LNCaP clone FGC (cell line): ENCODE measurements at regions not wholly inside any gene's neighbourhood (a gene's known extent, or its start where the extent isn't known, plus 50 kb on each side); places are given as distances from the start of the nearest gene placed in this dataset.
"Not testable (repeated sequence)": the region's sequence is repeated elsewhere in the genome, so short reads cannot be mapped to it uniquely, and the experiment has no call there.

ENCODE experiments used
- DNase-seq: peaks from one replicate; pipeline ENCODE4 v3.0.0-alpha.2; 2011; ENCODE audit warnings: low read depth
- H3K4me3 ChIP-seq: 2 replicates; pipeline ENCODE4 v1.5.1; 2011; ENCODE audit warnings: mild to moderate bottlenecking, low read depth, low read length, control low read depth
- CTCF ChIP-seq: IDR thresholded peaks from 2 replicates; pipeline ENCODE4 v1.5.1; 2012; ENCODE audit warnings: mild to moderate bottlenecking; ENCODE audit not compliant: control insufficient read depth, insufficient read depth; ENCODE audit errors: extremely low read depth

GRCh38 chr18:77342736-77343135 is 93.1 kb downstream of the GALR1 start:
- TF ChIP-seq CTCF: no peak
- no peak overlapping the region for H3K4me3 ChIP-seq
- no peak for DNase-seq

GRCh38 chr18:77343846-77344510 is 94.3 kb downstream of the GALR1 start:
- no peak for DNase-seq
- H3K4me3 ChIP-seq: no peak overlapping the region
- no peak for TF ChIP-seq CTCF

DNA sequence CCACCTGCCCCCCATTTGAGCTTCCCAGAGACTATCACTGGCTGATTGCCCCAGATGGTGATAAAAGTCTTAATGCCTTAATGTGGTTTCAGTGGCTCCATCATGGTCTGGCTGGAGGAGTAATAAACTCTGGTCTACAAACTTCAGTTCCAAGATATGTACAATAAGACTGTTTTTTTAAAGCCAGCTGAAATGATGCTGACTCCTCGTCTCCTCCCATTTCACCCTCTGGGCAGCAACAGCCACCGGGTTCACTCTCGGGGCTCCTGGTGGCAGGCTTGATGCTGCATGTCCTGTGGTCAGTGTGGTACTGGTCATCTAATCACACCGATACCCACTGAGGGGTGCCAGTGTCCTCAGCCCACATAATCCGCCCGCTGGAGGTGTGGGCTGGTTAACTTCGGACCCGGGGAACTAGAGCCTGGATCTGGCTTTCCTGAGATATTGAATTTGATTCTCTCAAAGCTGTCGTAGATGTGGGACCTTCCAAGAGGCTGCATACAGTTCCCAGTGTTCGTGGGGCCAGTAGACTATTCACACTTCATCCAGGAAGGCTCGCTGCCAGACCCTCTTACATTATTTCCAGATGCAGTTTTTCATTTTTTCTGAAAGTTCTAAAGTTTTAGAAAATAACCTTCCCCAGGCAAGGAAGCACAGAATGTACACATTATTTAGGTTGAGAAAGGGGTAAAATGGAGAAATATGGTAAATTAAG is 95.3 kb downstream of the GALR1 start:
- no peak for DNase-seq
- no peak for TF ChIP-seq CTCF
- H3K4me3 ChIP-seq: no peak overlapping the region

DNA sequence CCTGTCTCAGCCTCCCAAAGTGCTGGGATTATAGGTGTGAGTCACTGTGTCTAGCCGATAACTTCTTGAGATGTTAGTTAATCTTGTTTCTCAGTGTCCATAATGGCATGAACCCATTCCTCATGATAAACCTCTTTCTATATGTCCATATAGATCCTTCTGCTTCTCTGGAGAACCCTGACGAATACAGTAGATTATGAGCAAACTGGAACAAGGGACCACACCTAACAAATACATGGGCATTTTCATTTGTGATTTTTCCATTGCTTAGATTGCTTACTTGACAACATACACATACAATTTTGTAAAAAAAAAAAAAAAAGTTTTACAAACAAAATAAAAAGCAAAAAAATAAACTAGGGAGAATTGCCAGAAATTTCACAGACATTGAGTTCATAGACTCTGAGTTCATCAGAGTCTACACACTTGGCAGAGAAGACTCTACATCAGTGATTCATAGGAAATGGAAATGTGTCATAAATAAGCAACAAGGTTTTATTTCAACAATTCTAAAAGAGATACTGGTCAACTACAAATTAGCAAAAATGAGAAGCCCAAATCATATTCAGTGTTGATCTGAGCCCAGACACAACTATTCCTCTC is 96.7 kb downstream of the GALR1 start:
- no peak overlapping the region for H3K4me3 ChIP-seq
- TF ChIP-seq CTCF: no peak
- no peak for DNase-seq

DNA sequence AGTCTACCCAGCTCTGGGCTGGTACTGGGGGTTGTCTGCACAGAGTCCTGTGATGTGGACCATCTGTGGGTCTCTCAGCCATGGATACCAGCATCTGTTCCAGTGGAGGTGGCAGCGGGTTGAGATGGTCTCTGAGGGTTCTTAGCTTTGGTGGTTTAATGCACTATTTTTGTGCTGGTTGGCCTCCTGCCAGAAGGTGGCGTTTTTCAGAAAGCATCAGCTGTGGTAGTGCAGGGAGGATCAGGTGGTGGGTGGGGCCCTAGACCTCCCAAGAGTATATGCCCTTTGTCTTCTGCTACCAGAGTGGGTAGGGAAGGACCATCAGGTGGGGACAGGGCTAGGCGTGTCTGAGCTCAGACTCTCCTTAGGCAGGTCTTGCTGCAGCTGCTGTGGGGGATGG is 103.7 kb downstream of the GALR1 start:
- not testable (repeated sequence) for DNase-seq, H3K4me3 ChIP-seq

GRCh38 chr18:77359561-77360314 is 110.1 kb downstream of the GALR1 start:
- TF ChIP-seq CTCF: no peak
- DNase-seq: no peak
- no peak overlapping the region for H3K4me3 ChIP-seq
